ENCODE measurements at regions not wholly inside any gene's neighbourhood (a gene's known extent, or its start where the extent isn't known, plus 50 kb on each side); places are given as distances from the start of the nearest gene placed in this dataset.

- TF ChIP-seq HOXA7 (CRISPR knock-in tag; IDR thresholded peaks at IDR 0.05) (no peak), TFCP2L1 (CRISPR knock-in tag; IDR thresholded peaks at IDR 0.05) (no peak)
- Histone ChIP-seq H3K4me1 (no peaks in the 10 kb centered on the region), H3K9me3 (no peaks in the 10 kb centered on the region; the same call in 2 of the 3 replicates), H3K4me3 (no peak overlapping the region), H3K4me2 (no peak overlapping the region), H3K27ac (no peak overlapping the region)
- no peak for ATAC-seq
- DNase-seq (ENCODE audit: low read depth in 1 of 2, low spot score in 1 of 2), result no peak
- ChIA-PET CTCF (no interaction called here), POLR2A (no interaction called here)
- FAIRE-seq, result no peak
- WGBS (ENCODE audit: missing lambda C conversion rate), result 10% methylated on average over 1 of the region's 1 CpG
These were observed 1954.6 kb upstream of the FLRT2 start for GRCh38 chr14:83575301-83575700.

GRCh38 chr14:83583201-83583600 is 1946.7 kb upstream of the FLRT2 start:
- no peak for FAIRE-seq
- Histone ChIP-seq H3K9me3 (no peaks in the 10 kb centered on the region; the same call in 2 of the 3 replicates), H3K4me3 (no peak overlapping the region), H3K4me1 (no peaks in the 10 kb centered on the region), H3K4me2 (no peak overlapping the region), H3K27ac (no peak overlapping the region)
- ChIA-PET POLR2A (no interaction called here), CTCF (no interaction called here)
- no peak for ATAC-seq
- DNase-seq (ENCODE audit: low read depth in 1 of 2, low spot score in 1 of 2), result no peak
- no peak for TF ChIP-seq EHMT2 (IDR thresholded peaks at IDR 0.05; ENCODE audit: low read depth)
- peak; percentile 53 for TF ChIP-seq ZFP36 (IDR thresholded peaks at IDR 0.05; ENCODE audit: borderline replicate concordance, partially characterized antibody)
- TF ChIP-seq ZNF302 (CRISPR knock-in tag; IDR thresholded peaks at IDR 0.05), result no peak

- TF ChIP-seq, protein P1, sequence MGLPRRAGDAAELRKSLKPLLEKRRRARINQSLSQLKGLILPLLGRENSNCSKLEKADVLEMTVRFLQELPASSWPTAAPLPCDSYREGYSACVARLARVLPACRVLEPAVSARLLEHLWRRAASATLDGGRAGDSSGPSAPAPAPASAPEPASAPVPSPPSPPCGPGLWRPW (IDR thresholded peaks at IDR 0.05), result no peak
- TF ChIP-seq RCOR1 (IDR thresholded peaks at IDR 0.05; ENCODE audit: low read depth, low read length) (no peak), ESRRA (IDR thresholded peaks at IDR 0.05; ENCODE audit: borderline replicate concordance, low read length) (no peak), EP300 (IDR thresholded peaks at IDR 0.05) (no peak), PHF8 (IDR thresholded peaks at IDR 0.05; ENCODE audit: borderline replicate concordance, low read depth) (no peak), ZC3H11A (IDR thresholded peaks at IDR 0.05) (no peak), TFCP2L1 (CRISPR knock-in tag; IDR thresholded peaks at IDR 0.05) (no peak)
- TF ChIP-seq, protein P2, sequence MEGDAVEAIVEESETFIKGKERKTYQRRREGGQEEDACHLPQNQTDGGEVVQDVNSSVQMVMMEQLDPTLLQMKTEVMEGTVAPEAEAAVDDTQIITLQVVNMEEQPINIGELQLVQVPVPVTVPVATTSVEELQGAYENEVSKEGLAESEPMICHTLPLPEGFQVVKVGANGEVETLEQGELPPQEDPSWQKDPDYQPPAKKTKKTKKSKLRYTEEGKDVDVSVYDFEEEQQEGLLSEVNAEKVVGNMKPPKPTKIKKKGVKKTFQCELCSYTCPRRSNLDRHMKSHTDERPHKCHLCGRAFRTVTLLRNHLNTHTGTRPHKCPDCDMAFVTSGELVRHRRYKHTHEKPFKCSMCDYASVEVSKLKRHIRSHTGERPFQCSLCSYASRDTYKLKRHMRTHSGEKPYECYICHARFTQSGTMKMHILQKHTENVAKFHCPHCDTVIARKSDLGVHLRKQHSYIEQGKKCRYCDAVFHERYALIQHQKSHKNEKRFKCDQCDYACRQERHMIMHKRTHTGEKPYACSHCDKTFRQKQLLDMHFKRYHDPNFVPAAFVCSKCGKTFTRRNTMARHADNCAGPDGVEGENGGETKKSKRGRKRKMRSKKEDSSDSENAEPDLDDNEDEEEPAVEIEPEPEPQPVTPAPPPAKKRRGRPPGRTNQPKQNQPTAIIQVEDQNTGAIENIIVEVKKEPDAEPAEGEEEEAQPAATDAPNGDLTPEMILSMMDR (IDR thresholded peaks at IDR 0.05), result no peak
- ChIA-PET CTCF (no interaction called here), POLR2A (no interaction called here)
- Histone ChIP-seq H3K4me2 (no peak overlapping the region), H3K4me3 (no peak overlapping the region), H3K4me1 (no peaks in the 10 kb centered on the region), H3K9me3 (no peaks in the 10 kb centered on the region; the same call in 2 of the 3 replicates), H3K27ac (no peak overlapping the region)
- FAIRE-seq (no peak), DNase-seq (ENCODE audit: low read depth in 1 of 2, low spot score in 1 of 2) (no peak), ATAC-seq (no peak)
- WGBS (ENCODE audit: missing lambda C conversion rate), result 63% methylated on average over 13 of the region's 13 CpGs
These were observed 1935.1 kb upstream of the FLRT2 start for GRCh38 chr14:83594874-83595273.

DNA sequence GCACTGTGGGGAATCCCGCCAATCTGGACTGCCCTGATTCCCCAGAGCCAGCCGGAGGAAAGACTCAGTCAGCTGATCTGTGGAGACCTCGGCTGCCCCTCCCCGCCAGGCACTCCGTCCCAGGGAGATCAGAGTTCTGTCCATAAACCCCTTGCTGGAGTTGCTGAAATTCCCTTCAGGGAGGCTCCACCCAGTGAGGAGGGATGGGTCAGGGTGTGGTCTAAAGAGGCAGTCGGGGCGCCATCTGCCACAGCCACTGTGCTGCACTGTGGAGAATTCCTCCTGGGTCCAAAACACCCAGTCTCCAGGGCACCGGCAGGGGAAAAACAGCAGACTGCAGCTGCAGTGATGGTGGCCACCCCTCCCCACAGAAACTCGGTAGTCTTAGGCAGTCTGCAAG is 1922.3 kb upstream of the FLRT2 start:
- Histone ChIP-seq H3K9me3 (no peaks in the 10 kb centered on the region), H3K4me1 (no peaks in the 10 kb centered on the region), H3K4me2 (no peak overlapping the region), H3K4me3 (no peak overlapping the region), H3K27ac (no peak overlapping the region)
- DNase-seq (ENCODE audit: low read depth in 1 of 2, low spot score in 1 of 2) (no peak), FAIRE-seq (no peak), ATAC-seq (no peak)
- POLR2A ChIA-PET, result no interaction called here
- WGBS (ENCODE audit: missing lambda C conversion rate), result 52% methylated on average over 8 of the region's 9 CpGs
- CTCF ChIA-PET, result no interaction called here
- TF ChIP-seq, protein P3, sequence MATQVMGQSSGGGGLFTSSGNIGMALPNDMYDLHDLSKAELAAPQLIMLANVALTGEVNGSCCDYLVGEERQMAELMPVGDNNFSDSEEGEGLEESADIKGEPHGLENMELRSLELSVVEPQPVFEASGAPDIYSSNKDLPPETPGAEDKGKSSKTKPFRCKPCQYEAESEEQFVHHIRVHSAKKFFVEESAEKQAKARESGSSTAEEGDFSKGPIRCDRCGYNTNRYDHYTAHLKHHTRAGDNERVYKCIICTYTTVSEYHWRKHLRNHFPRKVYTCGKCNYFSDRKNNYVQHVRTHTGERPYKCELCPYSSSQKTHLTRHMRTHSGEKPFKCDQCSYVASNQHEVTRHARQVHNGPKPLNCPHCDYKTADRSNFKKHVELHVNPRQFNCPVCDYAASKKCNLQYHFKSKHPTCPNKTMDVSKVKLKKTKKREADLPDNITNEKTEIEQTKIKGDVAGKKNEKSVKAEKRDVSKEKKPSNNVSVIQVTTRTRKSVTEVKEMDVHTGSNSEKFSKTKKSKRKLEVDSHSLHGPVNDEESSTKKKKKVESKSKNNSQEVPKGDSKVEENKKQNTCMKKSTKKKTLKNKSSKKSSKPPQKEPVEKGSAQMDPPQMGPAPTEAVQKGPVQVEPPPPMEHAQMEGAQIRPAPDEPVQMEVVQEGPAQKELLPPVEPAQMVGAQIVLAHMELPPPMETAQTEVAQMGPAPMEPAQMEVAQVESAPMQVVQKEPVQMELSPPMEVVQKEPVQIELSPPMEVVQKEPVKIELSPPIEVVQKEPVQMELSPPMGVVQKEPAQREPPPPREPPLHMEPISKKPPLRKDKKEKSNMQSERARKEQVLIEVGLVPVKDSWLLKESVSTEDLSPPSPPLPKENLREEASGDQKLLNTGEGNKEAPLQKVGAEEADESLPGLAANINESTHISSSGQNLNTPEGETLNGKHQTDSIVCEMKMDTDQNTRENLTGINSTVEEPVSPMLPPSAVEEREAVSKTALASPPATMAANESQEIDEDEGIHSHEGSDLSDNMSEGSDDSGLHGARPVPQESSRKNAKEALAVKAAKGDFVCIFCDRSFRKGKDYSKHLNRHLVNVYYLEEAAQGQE (IDR thresholded peaks at IDR 0.05), result no peak
- TF ChIP-seq KDM1A (IDR thresholded peaks at IDR 0.05; ENCODE audit: low read depth) (no peak), CHD2 (IDR thresholded peaks at IDR 0.05; ENCODE audit: low read length, partially characterized antibody) (no peak), CBX2 (IDR thresholded peaks at IDR 0.05; ENCODE audit: borderline replicate concordance, low read depth) (no peak), POLR2A (IDR thresholded peaks at IDR 0.05; ENCODE audit: low read length) (no peak), BHLHE40 (IDR thresholded peaks at IDR 0.05; ENCODE audit: low read depth, low read length) (no peak), FOXS1 (CRISPR knock-in tag; IDR thresholded peaks at IDR 0.05) (no peak), ZC3H11A (IDR thresholded peaks at IDR 0.05) (no peak), ZNF302 (CRISPR knock-in tag; IDR thresholded peaks at IDR 0.05) (no peak), NPAS2 (CRISPR knock-in tag; IDR thresholded peaks at IDR 0.05; ENCODE audit: borderline replicate concordance) (no peak), EP300 (IDR thresholded peaks at IDR 0.05) (no peak), RFX5 (IDR thresholded peaks at IDR 0.05) (no peak)
- TF ChIP-seq, protein P2 (IDR thresholded peaks at IDR 0.05), result no peak
- TF ChIP-seq, protein P4, sequence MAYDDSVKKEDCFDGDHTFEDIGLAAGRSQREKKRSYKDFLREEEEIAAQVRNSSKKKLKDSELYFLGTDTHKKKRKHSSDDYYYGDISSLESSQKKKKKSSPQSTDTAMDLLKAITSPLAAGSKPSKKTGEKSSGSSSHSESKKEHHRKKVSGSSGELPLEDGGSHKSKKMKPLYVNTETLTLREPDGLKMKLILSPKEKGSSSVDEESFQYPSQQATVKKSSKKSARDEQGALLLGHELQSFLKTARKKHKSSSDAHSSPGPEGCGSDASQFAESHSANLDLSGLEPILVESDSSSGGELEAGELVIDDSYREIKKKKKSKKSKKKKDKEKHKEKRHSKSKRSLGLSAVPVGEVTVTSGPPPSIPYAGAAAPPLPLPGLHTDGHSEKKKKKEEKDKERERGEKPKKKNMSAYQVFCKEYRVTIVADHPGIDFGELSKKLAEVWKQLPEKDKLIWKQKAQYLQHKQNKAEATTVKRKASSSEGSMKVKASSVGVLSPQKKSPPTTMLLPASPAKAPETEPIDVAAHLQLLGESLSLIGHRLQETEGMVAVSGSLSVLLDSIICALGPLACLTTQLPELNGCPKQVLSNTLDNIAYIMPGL (CRISPR knock-in tag; IDR thresholded peaks at IDR 0.05; ENCODE audit: borderline replicate concordance), result no peak
